SH-SY5Y (cell line): ENCODE measurements at regions not wholly inside any gene's neighbourhood (a gene's known extent, or its start where the extent isn't known, plus 50 kb on each side); places are given as distances from the start of the nearest gene placed in this dataset.

ENCODE experiments used
- GATA2 ChIP-seq: IDR thresholded peaks from 2 replicates; pipeline ENCODE4 v1.6.1; 2011; ENCODE audit warnings: mild to moderate bottlenecking, low read depth, low read length
- GATA3 ChIP-seq: IDR thresholded peaks from 2 replicates; pipeline ENCODE4 v1.6.1; 2011; ENCODE audit warnings: low read depth, mild to moderate bottlenecking, low read length, moderate library complexity

DNA sequence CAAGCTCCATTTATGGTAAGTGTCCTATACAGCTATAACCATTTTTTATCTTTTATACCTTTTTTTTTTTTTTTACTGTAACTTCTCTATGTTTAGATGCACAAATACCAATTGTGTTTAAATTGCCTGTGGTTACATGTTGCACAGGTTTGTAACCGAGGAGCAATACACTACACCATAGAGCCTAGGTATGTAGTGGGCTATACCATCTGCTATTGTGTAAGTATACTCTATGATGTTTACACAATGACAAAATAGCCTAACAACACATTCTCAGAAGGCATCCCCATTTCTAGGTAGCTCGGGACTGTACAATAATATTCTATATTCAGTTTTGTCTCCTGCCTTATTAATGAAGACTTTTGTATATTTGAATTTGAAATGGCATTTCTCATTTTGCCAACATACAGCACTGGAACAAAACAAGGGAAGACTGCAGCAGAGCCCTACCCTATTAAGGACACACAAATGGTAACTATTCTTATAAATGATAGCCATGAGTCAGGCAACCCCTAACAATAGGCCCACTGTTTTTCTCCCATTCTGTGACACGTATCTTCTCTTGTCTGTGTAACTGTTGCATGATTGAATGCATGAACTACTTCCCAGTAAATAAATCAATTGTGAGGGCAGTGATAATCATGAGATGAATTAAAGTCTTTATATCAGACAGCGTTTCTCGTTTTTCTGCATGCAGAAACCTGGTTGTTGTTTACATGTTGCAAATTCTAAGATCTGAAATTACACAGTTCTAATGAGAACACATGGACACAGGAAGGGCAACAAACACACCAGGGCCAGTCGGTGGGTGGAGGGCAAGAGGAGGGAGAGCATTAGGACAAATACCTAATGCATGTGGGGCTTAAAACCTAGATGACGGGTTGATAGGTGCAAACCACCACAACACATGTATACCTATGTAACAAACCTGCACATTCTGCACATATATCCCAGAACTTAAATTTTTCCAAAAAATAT lies 173.9 kb downstream of the EPM2A start:
- no peak for TF ChIP-seq GATA2
- TF ChIP-seq GATA3, result no peak
